GM21723 (cell line): ENCODE measurements at regions not wholly inside any gene's neighbourhood (a gene's known extent, or its start where the extent isn't known, plus 50 kb on each side); places are given as distances from the start of the nearest gene placed in this dataset.

Experiments
- ATAC-seq: cut with Tn5 transposase; IDR thresholded peaks from one replicate; pipeline ENCODE4 v1.9.1; 2021; ENCODE audit warnings: mild to moderate bottlenecking, moderate library complexity; ENCODE audit not compliant: unreplicated experiment

GRCh38 chr10:130425169-130425568 lies 289.0 kb downstream of the GLRX3 start:
- no peak for ATAC-seq

- no peak for ATAC-seq
Measured at GRCh38 chr10:130425881-130426435, 289.8 kb downstream of the GLRX3 start.

- no peak for ATAC-seq
Measured at GRCh38 chr10:130427216-130427722, 291.1 kb downstream of the GLRX3 start.

GRCh38 chr10:130428936-130429335 lies 292.7 kb downstream of the GLRX3 start:
- no peak for ATAC-seq

- no peak for ATAC-seq
Measured at GRCh38 chr10:130429809-130430208, 293.6 kb downstream of the GLRX3 start.

- ATAC-seq: no peak
Measured at GRCh38 chr10:130430291-130430690, 294.1 kb downstream of the GLRX3 start.

GRCh38 chr10:130430852-130431704 lies 294.9 kb downstream of the GLRX3 start:
- ATAC-seq: no peak

GRCh38 chr10:130432271-130432670 lies 296.1 kb downstream of the GLRX3 start:
- no peak for ATAC-seq

- ATAC-seq: no peak
Measured at GRCh38 chr10:130432850-130433249, 296.7 kb downstream of the GLRX3 start.

- no peak for ATAC-seq
Measured at GRCh38 chr10:130434446-130435385, 298.5 kb downstream of the GLRX3 start.

- no peak for ATAC-seq
Measured at GRCh38 chr10:130435961-130436360, 299.8 kb downstream of the GLRX3 start.

- ATAC-seq: no peak
Measured at GRCh38 chr10:130438861-130439260, 302.7 kb downstream of the GLRX3 start.

- ATAC-seq: no peak
Measured at GRCh38 chr10:130439766-130440165, 303.6 kb downstream of the GLRX3 start.

- no peak for ATAC-seq
Measured at GRCh38 chr10:130440494-130440893, 304.3 kb downstream of the GLRX3 start.

- ATAC-seq: no peak
Measured at GRCh38 chr10:130440971-130441370, 304.8 kb downstream of the GLRX3 start.

- no peak for ATAC-seq
Measured at GRCh38 chr10:130443066-130443465, 306.9 kb downstream of the GLRX3 start.

GRCh38 chr10:130453036-130453720 lies 317.0 kb downstream of the GLRX3 start:
- no peak for ATAC-seq

GRCh38 chr10:130453721-130454542 lies 317.7 kb downstream of the GLRX3 start:
- no peak for ATAC-seq

- no peak for ATAC-seq
Measured at GRCh38 chr10:130454543-130455000, 318.4 kb downstream of the GLRX3 start.
